ENCODE measurements at regions not wholly inside any gene's neighbourhood (a gene's known extent, or its start where the extent isn't known, plus 50 kb on each side); places are given as distances from the start of the nearest gene placed in this dataset.

- TF ChIP-seq IRF3 (IDR thresholded peaks at IDR 0.05; ENCODE audit: low read depth, low read length) (no peak), USF2 (IDR thresholded peaks at IDR 0.05; ENCODE audit: borderline replicate concordance, low read depth, low read length) (no peak)
- Histone ChIP-seq H3K9me2 (no peaks in the 10 kb centered on the region), H2AFZ (ENCODE audit: low read depth) (no peak overlapping the region), H3K4me1 (ENCODE audit: control insufficient read depth in 1 of 2, insufficient read depth in 2 of 2, low read depth in 1 of 2, low read length in 1 of 2) (no peaks in the 10 kb centered on the region), H3K79me2 (ENCODE audit: insufficient read depth) (no peaks in the 10 kb centered on the region), H4K20me1 (ENCODE audit: insufficient read depth) (no peaks in the 10 kb centered on the region), H3F3A (replicated peaks; ENCODE audit: insufficient read depth) (no peaks in the 10 kb centered on the region), H3K4me3 (ENCODE audit: low read depth in 2 of 2, low read length in 1 of 2) (no peak overlapping the region), H3K4me2 (no peak overlapping the region), H3K9ac (no peak overlapping the region), H3K9me3 (no peaks in the 10 kb centered on the region), H3K27ac (ENCODE audit: low read depth in 2 of 2, low read length in 1 of 2) (no peak overlapping the region), H3K27me3 (ENCODE audit: insufficient read depth) (no peaks in the 10 kb centered on the region), H3K36me3 (replicated peaks in 1 of 2; ENCODE audit: control insufficient read depth in 1 of 2, insufficient read depth in 2 of 2, low read length in 1 of 2) (no peaks in the 10 kb centered on the region)
- 40% methylated on average over 1 of the region's 1 CpG for WGBS (ENCODE audit: low lambda C conversion rate)
- DNase-seq: no peak
- CTCF ChIA-PET: interaction anchor here (0.7 kb wide), 1 partner anchor 713 kb away, joined by 3 read pairs; no protein-coding TSS in a partner anchor
- POLR2A ChIA-PET: no interaction called here
Measured at GRCh38 chr1:164360265-164360664, 198.7 kb upstream of the PBX1 start.

GRCh38 chr1:164361927-164362326 is 197.1 kb upstream of the PBX1 start:
- no peaks in the 10 kb centered on the region for H3K9me2 ChIP-seq
- peaks cover 5% of the 10 kb centered on the region; the same call in 1 of the 2 replicates for H3K9me3 ChIP-seq
- H3K27me3 ChIP-seq (ENCODE audit: insufficient read depth): no peaks in the 10 kb centered on the region
- WGBS (ENCODE audit: low lambda C conversion rate): 11% methylated on average over 2 of the region's 2 CpGs
- no peak overlapping the region for H3K4me2 ChIP-seq
- H3K27ac ChIP-seq (ENCODE audit: low read depth in 2 of 2, low read length in 1 of 2): no peak overlapping the region
- ChIA-PET POLR2A (no interaction called here), CTCF (no interaction called here)
- H4K20me1 ChIP-seq (ENCODE audit: insufficient read depth): no peaks in the 10 kb centered on the region
- H3K36me3 ChIP-seq (replicated peaks in 1 of 2; ENCODE audit: control insufficient read depth in 1 of 2, insufficient read depth in 2 of 2, low read length in 1 of 2): no peaks in the 10 kb centered on the region
- no peak for DNase-seq
- no peak for TF ChIP-seq CHD2 (IDR thresholded peaks at IDR 0.05; ENCODE audit: low read length, partially characterized antibody)
- no peak for TF ChIP-seq FOXJ3 (CRISPR knock-in tag; IDR thresholded peaks at IDR 0.05)
- TF ChIP-seq FOXM1 (IDR thresholded peaks at IDR 0.05; ENCODE audit: low read depth): no peak
- TF ChIP-seq ELF1 (IDR thresholded peaks at IDR 0.05): no peak
- TF ChIP-seq PBX3 (IDR thresholded peaks at IDR 0.05): no peak
- no peak for TF ChIP-seq NRF1 (IDR thresholded peaks at IDR 0.05; ENCODE audit: low read depth, low read length)
- TF ChIP-seq MXI1 (IDR thresholded peaks at IDR 0.05; ENCODE audit: low read depth, low read length): no peak
- no peak for TF ChIP-seq TEAD4 (IDR thresholded peaks at IDR 0.05; ENCODE audit: borderline replicate concordance, insufficient read depth)
- no peaks in the 10 kb centered on the region for H3K79me2 ChIP-seq (ENCODE audit: insufficient read depth)
- no peaks in the 10 kb centered on the region for H3F3A ChIP-seq (replicated peaks; ENCODE audit: insufficient read depth)
- no peak overlapping the region for H3K4me3 ChIP-seq (ENCODE audit: low read depth in 2 of 2, low read length in 1 of 2)
- no peak overlapping the region for H3K9ac ChIP-seq
- H3K4me1 ChIP-seq (ENCODE audit: control insufficient read depth in 1 of 2, insufficient read depth in 2 of 2, low read depth in 1 of 2, low read length in 1 of 2): no peaks in the 10 kb centered on the region
- H2AFZ ChIP-seq (ENCODE audit: low read depth): no peak overlapping the region

All from SK-N-SH (cell line).